ENCODE measurements at regions not wholly inside any gene's neighbourhood (a gene's known extent, or its start where the extent isn't known, plus 50 kb on each side); places are given as distances from the start of the nearest gene placed in this dataset.

GRCh38 chr9:88326936-88327335, 61.3 kb upstream of the SPIN1 start:
- DNase-seq (ENCODE audit: low spot score) = no peak

DNA sequence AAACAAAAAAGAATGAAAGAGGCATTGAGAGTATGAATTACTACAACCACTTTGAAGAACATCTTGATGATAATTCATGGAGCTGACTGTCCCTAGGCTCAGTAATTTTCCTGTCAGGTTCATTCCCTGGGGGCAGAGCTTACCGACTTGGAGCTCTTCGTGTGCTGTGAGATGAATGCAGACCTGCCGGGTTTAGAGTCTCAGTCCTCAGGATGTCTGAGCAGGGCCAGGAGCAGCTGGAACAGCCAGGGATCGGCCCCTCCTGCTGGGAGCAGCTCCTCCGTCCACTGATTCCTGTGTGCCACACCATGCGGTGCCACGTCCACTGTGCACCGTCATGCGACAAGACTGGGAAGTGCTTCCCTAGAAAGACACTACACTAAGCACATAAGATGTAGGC, 62.2 kb upstream of the SPIN1 start:
- DNase-seq (ENCODE audit: low spot score) = no peak

- peak; percentile 80 for DNase-seq (ENCODE audit: low spot score)
Measured at GRCh38 chr9:88322906-88323566, 65.2 kb upstream of the SPIN1 start.

GRCh38 chr9:88321764-88322163, 66.5 kb upstream of the SPIN1 start:
- no peak for DNase-seq (ENCODE audit: low spot score)

DNA sequence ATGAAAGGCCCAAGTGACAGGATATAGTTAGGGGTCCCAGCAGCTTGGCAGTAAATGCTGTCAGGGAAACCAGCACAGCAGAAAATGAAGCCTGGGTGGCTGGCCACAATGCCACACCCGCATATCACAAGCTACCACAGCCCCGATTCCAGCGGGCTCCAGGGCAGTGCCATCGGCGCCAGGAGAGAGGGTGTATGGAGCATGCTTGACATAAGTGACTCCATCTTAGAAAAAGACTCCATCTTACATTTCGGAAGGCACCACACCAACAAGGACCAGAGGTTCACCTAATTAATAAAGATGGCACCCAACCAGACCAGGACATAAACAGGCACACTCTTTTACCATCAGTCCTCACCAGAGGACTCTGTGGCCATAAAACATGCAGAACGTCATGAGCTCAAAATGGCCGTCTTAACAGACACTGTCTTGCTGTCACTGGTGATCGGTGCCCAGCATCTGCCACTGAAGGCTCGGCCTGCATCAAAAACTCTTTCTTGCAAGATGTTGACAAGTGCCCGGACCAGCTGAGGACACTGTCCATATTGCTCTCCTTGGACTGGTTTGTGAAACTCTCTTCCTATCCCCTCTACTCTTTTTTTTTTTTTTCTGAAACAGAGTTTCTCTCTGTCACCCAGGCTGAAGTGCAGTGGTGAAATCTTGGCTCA, 67.4 kb upstream of the SPIN1 start:
- no peak for DNase-seq (ENCODE audit: low spot score)

- DNase-seq (ENCODE audit: low spot score) = peak; percentile 21
Measured at GRCh38 chr9:88319936-88320747, 68.1 kb upstream of the SPIN1 start.

DNA sequence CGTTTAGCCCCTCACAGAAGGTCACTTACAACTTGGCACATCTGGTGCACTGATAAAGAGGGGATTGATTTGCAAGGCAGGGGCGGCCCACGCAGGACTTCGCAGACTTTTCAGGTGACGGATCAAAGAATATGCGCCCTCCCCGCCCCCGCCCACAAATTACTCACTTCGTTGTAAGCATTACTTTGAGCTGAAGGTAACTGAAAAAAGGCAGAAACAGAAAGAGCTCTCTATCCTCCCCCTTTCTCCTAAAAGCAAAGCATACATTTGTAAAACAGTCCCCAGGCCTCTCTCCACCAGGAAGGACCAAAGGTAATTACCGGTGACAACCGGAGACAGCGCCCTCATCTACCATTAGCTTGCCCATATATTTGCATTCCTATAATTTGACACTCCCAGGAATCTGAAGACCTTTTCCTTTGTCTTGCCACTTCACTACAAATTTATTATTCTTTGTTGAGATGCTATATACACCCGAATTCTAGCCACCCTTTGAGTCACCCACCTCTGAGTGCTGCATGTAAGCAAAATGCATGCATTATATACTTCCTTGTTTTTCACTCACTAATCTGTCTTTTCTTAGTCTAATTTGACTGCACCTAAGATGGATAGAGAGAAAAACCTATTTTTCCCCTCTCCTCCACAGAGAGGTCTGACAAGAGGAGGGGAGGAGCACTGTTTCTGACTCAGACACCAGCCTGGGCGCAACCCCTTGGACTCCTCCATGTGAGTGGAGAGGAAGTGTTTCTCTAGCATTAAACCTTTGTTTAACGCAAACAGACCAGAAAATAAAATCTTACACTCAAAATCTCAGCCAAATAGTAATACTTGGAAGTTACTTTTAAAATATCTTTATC, 74.7 kb upstream of the SPIN1 start:
- peak; percentile 22 for DNase-seq (ENCODE audit: low spot score)

DNA sequence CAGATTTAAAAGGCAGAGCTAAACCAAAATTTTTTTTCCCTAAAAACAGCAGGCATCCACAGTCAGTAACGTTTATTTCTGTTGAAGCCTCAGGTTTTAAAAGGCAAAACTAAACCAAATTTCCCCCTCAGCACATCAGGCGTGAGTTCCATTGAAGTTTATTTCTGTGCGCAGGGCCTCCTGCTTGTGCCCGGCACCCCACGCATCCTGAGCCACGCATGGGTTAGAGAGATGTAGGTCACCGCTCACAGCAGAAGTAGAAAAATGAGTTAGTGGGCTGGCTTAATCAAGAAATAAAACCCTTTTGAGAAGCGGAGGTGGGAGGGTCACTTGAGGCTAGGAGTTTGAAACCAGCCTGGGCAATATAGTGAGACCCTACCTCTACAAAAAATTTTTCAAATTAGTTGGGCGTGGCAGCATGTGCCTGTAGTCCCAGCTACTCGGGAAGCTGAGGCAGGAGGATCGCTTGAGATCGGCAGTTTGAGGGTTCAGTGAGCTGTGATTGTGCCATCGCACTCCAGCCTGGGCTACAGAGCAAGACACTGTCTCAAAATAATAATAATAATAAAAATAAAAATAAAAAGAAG, 75.6 kb upstream of the SPIN1 start:
- DNase-seq (ENCODE audit: low spot score) = no peak

DNA sequence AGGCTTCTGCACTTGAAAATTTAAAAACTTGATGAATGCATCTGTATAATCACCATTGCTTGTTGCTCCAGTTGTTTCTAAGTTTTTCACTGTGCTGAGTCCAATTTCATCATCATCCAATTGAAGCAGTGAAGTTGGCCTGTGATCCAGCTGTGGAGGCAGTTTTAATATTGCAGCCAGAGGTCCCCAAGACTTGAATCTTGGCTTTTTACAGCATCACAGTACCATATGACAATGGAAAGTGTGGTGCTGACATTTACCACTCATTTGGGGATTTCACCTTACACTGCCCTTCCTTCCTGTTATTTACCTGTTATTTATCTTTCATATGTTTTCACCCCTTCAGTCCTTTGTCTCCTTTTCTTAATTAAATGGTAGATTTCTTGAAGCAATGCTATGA, 76.2 kb upstream of the SPIN1 start:
- DNase-seq (ENCODE audit: low spot score) = no peak

DNA sequence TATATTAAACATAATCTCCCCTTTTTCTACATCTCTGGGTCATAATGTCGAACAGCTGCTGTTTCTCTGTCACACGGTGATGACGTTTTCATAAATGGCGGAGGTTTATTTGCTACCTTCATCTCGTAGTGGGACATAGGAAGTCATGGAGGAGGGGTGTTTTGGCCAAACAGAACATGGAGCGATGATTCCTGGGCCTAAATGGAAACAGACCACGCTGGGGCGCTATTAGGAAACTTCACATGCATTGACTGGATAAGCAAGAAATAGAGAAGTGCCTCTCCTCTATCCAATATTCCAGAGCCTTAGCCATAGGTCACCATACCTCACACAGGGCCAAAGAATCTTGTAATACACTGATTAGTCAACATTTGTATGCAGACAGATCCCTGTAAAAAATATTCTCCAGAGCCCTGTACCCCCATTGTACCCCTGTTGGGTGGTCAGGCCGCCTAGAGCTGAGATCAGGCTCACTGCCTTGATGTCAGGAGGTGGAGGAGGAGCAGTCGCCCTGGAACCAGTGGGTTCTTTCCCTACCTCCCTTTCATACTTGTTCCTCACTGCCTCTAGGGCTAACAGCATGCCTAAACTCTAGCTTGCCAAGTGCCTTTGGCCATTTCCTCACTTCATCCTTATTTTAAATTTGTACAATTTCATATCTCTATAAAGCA, 77.8 kb upstream of the SPIN1 start:
- DNase-seq (ENCODE audit: low spot score) = no peak

DNA sequence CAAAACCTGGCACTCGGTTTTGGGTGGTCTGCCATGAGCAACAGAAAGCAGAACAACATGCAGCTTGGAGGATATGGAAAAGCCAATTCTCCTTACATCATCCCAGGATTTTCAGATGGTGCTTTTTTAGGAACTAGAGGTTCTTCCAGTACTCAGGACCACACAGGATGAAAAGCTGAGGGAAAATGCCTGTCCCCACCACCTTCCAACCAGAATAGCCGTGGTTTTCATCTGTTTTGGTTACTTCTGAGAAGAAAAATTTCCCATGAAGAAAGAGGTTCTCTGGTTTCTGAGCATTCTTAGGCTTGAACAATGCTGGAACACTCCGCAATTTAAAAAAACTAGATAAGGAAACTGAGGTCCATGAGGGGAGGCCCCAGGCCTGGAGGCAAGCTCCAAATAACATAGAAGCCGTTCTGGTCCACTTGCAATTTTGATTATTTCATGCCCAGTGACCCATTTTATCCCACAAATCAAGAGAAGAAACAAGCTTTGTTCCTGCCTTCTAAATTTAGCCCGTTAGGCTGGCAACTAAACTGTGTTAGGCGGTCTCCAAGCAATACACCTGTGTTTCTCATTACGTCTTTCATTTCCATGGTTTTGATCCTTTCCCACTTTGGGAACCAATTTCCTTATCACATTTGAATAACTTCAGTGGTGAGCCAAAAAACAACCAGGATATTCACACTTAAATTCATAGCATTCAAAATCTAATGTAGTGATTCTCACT, 79.2 kb upstream of the SPIN1 start:
- DNase-seq (ENCODE audit: low spot score) = no peak

- DNase-seq (ENCODE audit: low spot score) = no peak
Measured at GRCh38 chr9:88307136-88307535, 81.1 kb upstream of the SPIN1 start.

DNA sequence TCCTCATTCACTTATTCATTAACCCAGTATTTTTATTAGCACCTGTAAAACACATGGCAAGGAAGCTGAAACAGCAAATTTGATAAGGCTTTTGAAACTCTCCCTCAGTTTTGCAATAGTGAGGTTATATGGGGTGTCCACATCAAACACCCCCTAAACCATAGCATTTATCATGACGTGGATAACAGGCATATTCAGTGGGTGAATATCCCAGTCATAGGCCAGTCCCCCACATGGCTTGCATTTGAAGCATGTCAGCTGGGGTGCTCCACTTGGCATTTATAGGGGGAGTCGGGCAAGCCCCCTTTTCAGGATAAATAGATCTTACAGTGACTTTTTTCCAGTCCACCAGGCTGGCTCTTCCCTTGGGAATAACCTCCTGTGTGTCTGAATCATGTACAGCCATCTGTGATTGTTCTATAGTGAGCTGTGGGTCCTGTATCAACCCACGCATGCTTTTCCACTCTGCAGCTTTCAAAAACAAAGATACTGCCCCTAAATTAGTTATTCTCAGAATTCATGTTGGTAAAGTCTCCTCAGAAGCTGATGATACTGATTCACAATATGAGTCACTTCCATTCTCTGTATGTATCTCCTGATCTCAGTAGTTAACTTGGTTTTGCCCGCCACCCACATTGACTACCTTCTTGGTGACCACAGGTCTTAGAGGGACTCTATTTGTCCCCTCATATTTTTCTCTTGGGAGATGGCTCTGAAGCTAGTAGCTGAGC, 84.4 kb upstream of the SPIN1 start:
- DNase-seq (ENCODE audit: low spot score) = peak; percentile 34

DNA sequence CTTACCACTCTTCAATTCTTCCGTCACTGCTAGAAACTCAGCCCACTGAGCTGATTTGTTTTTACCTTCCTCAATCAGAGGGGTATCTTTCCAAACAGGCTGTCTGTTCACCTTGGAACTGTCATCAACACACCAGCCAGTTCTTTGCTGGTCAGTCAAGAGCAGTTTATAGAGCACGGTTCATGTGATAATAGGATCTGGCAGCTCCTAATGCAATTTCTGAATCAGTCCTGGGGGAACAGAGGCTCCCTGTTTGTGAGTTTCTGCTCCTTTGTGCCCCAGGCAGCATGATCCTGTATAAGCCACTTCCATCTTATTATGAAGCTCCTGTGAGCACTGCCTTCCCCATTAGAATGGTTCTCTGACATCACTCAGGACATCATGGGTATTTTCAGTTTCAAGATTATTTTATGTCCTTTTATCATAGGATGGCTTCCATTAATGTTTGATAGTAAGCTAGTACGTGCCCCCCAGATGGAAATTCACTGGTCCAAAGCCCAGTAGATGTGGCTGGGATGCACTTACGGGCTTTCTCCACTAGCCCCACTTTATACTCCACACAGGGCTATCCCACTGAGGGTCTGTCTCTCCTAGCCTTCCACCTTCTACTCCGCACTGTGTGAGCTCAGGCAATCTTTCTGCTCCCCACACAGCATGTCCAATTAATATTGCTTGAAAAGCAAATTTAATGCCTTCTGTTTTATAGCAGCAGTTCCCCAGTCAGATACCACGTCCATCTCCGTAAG, 85.5 kb upstream of the SPIN1 start:
- DNase-seq (ENCODE audit: low spot score) = no peak

GRCh38 chr9:88300556-88300955, 87.7 kb upstream of the SPIN1 start:
- no peak for DNase-seq (ENCODE audit: low spot score)

- no peak for DNase-seq (ENCODE audit: low spot score)
Measured at GRCh38 chr9:88291856-88292255, 96.4 kb upstream of the SPIN1 start.

- no peak for DNase-seq (ENCODE audit: low spot score)
Measured at GRCh38 chr9:88291056-88291455, 97.2 kb upstream of the SPIN1 start.

- no peak for DNase-seq (ENCODE audit: low spot score)
Measured at GRCh38 chr9:88289532-88289931, 98.7 kb upstream of the SPIN1 start.

DNA sequence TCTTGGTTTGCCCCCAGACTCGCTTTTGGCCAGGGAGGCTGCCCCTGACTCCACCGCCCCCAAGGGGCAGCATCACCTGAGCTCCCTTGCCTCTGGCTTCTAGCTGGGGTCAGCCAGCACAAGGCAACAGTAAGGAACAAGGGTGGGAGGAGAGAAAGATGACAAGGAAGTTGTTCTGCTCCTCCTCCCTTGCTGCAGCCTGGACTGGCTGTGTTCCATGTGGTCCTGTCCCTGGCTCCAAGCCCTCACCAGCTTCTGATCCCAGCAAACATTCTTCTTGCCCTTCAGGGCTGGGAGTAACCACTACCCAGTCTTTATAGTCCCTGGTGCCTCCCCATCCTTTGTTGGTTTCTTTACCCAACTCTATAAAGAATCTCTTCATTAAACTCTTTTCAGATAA, 100.3 kb upstream of the SPIN1 start:
- DNase-seq (ENCODE audit: low spot score) = no peak
